H9 (cell line): ENCODE measurements at regions not wholly inside any gene's neighbourhood (a gene's known extent, or its start where the extent isn't known, plus 50 kb on each side); places are given as distances from the start of the nearest gene placed in this dataset.

Experiments
- DNase-seq: peaks from one replicate; pipeline ENCODE4 v3.0.0-alpha.2; 2017
- H2AFZ ChIP-seq: one replicate; pipeline ENCODE4 v1.6.1; 2013; ENCODE audit warnings: mild to moderate bottlenecking, low read length, control low read depth, moderate library complexity
- H2AK5ac ChIP-seq: 2 replicates; pipeline ENCODE4 v1.6.1; 2013; ENCODE audit warnings: low read length, control low read depth, mixed read lengths; ENCODE audit not compliant: insufficient read length
- H2BK120ac ChIP-seq: one replicate; pipeline ENCODE4 v1.6.1; 2013; ENCODE audit warnings: low read depth, mild to moderate bottlenecking, low read length, control low read depth, inconsistent platforms; ENCODE audit not compliant: poor library complexity, severe bottlenecking
- H2BK12ac ChIP-seq: 2 replicates; pipeline ENCODE4 v1.6.1; 2013; ENCODE audit warnings: low read length, control low read depth, mixed read lengths, low read depth; ENCODE audit not compliant: insufficient read length
- H2BK15ac ChIP-seq: 2 replicates; pipeline ENCODE4 v1.6.1; 2013; ENCODE audit warnings: low read depth, low read length, control low read depth
- H2BK20ac ChIP-seq: one replicate; pipeline ENCODE4 v1.6.1; 2013; ENCODE audit warnings: low read depth, mild to moderate bottlenecking, low read length, control low read depth, inconsistent platforms; ENCODE audit not compliant: poor library complexity, severe bottlenecking
- H2BK5ac ChIP-seq: 2 replicates; pipeline ENCODE4 v1.6.1; 2013; ENCODE audit warnings: low read length, control low read depth, mixed read lengths; ENCODE audit not compliant: insufficient read length
- H3K14ac ChIP-seq: 2 replicates; pipeline ENCODE4 v1.6.1; 2013; ENCODE audit warnings: low read length, control low read depth; ENCODE audit not compliant: insufficient read depth
- H3K18ac ChIP-seq: 2 replicates; pipeline ENCODE4 v1.6.1; 2013; ENCODE audit warnings: low read depth, mild to moderate bottlenecking, mixed read lengths, low read length, control low read depth; ENCODE audit not compliant: insufficient read length
- H3K23ac ChIP-seq: 2 replicates; pipeline ENCODE4 v1.6.1; 2013; ENCODE audit warnings: low read length, control low read depth, mixed read lengths, low read depth; ENCODE audit not compliant: insufficient read length
- H3K23me2 ChIP-seq: 2 replicates; pipeline ENCODE4 v1.6.1; 2013; ENCODE audit warnings: low read depth, mild to moderate bottlenecking, mixed read lengths, low read length, control low read depth; ENCODE audit not compliant: insufficient read length, poor library complexity, severe bottlenecking
- H3K27ac ChIP-seq: 2 replicates; pipeline ENCODE4 v1.5.1; 2013; ENCODE audit warnings: low read length, control low read depth, mixed read lengths, low read depth; ENCODE audit not compliant: insufficient read length
- H3K27me3 ChIP-seq: 2 replicates; pipeline ENCODE4 v1.6.1; 2013; ENCODE audit warnings: low read length, control low read depth, inconsistent platforms; ENCODE audit not compliant: insufficient read depth
- H3K4ac ChIP-seq: 2 replicates; pipeline ENCODE4 v1.6.1; 2013; ENCODE audit warnings: low read depth, mild to moderate bottlenecking, control low read depth, inconsistent platforms, low read length, moderate library complexity
- H3K4me1 ChIP-seq: 2 replicates; pipeline ENCODE4 v1.6.1; 2013; ENCODE audit warnings: low read length, control low read depth, inconsistent platforms; ENCODE audit not compliant: insufficient read depth
- H3K4me2 ChIP-seq: 2 replicates; pipeline ENCODE4 v1.6.1; 2013; ENCODE audit warnings: low read length, control low read depth, mixed read lengths; ENCODE audit not compliant: insufficient read length, insufficient read depth
- H3K56ac ChIP-seq: 2 replicates; pipeline ENCODE4 v1.6.1; 2013; ENCODE audit warnings: low read depth, mild to moderate bottlenecking, mixed read lengths, low read length, control low read depth; ENCODE audit not compliant: insufficient read length
- H3K79me1 ChIP-seq: 2 replicates; pipeline ENCODE4 v1.6.1; 2013; ENCODE audit warnings: low read depth, mild to moderate bottlenecking, moderate library complexity, low read length, control low read depth, inconsistent platforms; ENCODE audit not compliant: insufficient read depth, poor library complexity, severe bottlenecking
- H3K79me2 ChIP-seq: 2 replicates; pipeline ENCODE4 v1.6.1; 2013; ENCODE audit warnings: low read length, control low read depth, inconsistent platforms; ENCODE audit not compliant: insufficient read depth
- H3K9ac ChIP-seq: 2 replicates; pipeline ENCODE4 v1.6.1; 2013; ENCODE audit warnings: low read length, control low read depth, mixed read lengths; ENCODE audit not compliant: insufficient read length; ENCODE audit errors: extremely low read depth
- H3K9me3 ChIP-seq: one replicate; pipeline ENCODE4 v1.6.1; 2013; ENCODE audit warnings: low read depth, low read length, inconsistent platforms; ENCODE audit not compliant: control insufficient read depth
- H3T11ph ChIP-seq: one replicate; pipeline ENCODE4 v1.6.1; 2013; ENCODE audit warnings: mild to moderate bottlenecking, low read length, control low read depth, inconsistent platforms
- H4K20me1 ChIP-seq: one replicate; pipeline ENCODE4 v1.6.1; 2013; ENCODE audit not compliant: control insufficient read depth, insufficient read length, insufficient read depth
- H4K5ac ChIP-seq: 2 replicates; pipeline ENCODE4 v1.6.1; 2013; ENCODE audit warnings: low read depth, mild to moderate bottlenecking, mixed read lengths, low read length, control low read depth; ENCODE audit not compliant: insufficient read length
- H4K8ac ChIP-seq: replicated peaks from 2 replicates; pipeline ENCODE4 v1.6.1; 2013; ENCODE audit warnings: low read length, control low read depth, mixed read lengths, low read depth; ENCODE audit not compliant: insufficient read length
- H4K91ac ChIP-seq: 2 replicates; pipeline ENCODE4 v1.6.1; 2013; ENCODE audit warnings: low read depth, mild to moderate bottlenecking, moderate library complexity, mixed read lengths, low read length, control low read depth; ENCODE audit not compliant: insufficient read length
- H3K27ac Mint-ChIP-seq, 3 experiments: 2 replicates in 2 of 3; 3 replicates in 1 of 3; pipeline ENCODE4 v1.8.0; 2020 to 2021; ENCODE audit warnings: mixed read lengths in 3 of 3, mild to moderate bottlenecking in 1 of 3, moderate library complexity in 1 of 3
- H3K27me3 Mint-ChIP-seq: 2 replicates; pipeline ENCODE4 v1.8.0; 2021; ENCODE audit warnings: low read depth, mild to moderate bottlenecking, moderate library complexity, mixed read lengths
- H3K36me3 Mint-ChIP-seq, 3 experiments: 2 replicates in 2 of 3; 3 replicates in 1 of 3; pipeline ENCODE4 v1.8.0; 2020 to 2021; ENCODE audit warnings: low read depth in 3 of 3, mixed read lengths in 3 of 3; ENCODE audit not compliant: insufficient read depth in 1 of 3
- H3K4me1 Mint-ChIP-seq, 2 experiments: 2 replicates each; pipeline ENCODE4 v1.8.0; 2020; ENCODE audit warnings: mixed read lengths in 2 of 2
- H3K4me3 Mint-ChIP-seq, 2 experiments: 2 replicates in 1 of 2; 3 replicates in 1 of 2; pipeline ENCODE4 v1.8.0; 2020 to 2021; ENCODE audit warnings: mild to moderate bottlenecking in 2 of 2, mixed read lengths in 2 of 2, moderate library complexity in 1 of 2
- H3K9me3 Mint-ChIP-seq, 2 experiments: 2 replicates in 1 of 2; 3 replicates in 1 of 2; pipeline ENCODE4 v1.8.0; 2020; ENCODE audit warnings: mild to moderate bottlenecking in 2 of 2, mixed read lengths in 2 of 2, moderate library complexity in 1 of 2
- WGBS: extraction: QIAGEN DNeasy Blood & Tissue Kit; methylation state at CpG from one replicate; pipeline ENCODE4 v1.1.7; 2013; ENCODE audit warnings: missing lambda C conversion rate, low lambda C conversion rate, mixed read lengths; ENCODE audit not compliant: insufficient read length; ENCODE audit errors: extremely low coverage; 5-methylcytosine and 5-hydroxymethylcytosine counted together
- TF ChIP-seq, protein P1 (sequence below): fragments of 200-600 bp; sonication (generic); conservative IDR thresholded peaks from 3 replicates; pipeline ENCODE4 v1.8.0; 2021; ENCODE audit warnings: antibody characterized with exemption, mild to moderate bottlenecking

DNA sequence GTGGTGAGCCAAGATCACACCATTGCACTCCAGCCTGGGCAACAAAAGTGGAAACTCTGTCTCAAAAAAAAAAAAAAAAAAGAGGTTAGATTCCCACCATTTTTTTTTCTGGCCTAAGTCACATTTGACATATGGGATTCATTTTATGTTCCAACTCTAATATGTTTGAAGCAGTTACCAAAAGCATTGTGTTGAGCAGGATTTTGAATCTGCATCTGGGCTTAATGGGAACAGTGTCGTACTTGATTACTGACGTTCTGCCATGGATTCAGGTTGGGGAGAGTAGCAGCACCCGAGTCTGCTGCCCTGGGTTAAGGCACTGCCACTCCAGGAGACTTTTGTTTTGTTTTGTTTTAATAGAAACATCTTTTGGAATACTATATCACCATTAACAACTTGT, 348.7 kb upstream of the TBL1XR1 start:
- Histone ChIP-seq H3K27ac (no peak overlapping the region), H3K14ac (no peak overlapping the region), H4K5ac (no peak overlapping the region), H2AFZ (no peak overlapping the region), H3K18ac (no peak overlapping the region), H4K20me1 (no peaks in the 10 kb centered on the region), H2AK5ac (no peak overlapping the region), H2BK5ac (no peak overlapping the region), H3K4me1 (no peaks in the 10 kb centered on the region; the same call in 1 of the 2 replicates), H3K4ac (no peak overlapping the region), H3K9ac (no peak overlapping the region), H3K79me2 (no peaks in the 10 kb centered on the region), H3K4me2 (no peak overlapping the region), H3T11ph (no peak overlapping the region), H4K8ac (no peak overlapping the region), H3K27me3 (no peaks in the 10 kb centered on the region), H3K79me1 (no peaks in the 10 kb centered on the region), H2BK20ac (no peak overlapping the region), H3K56ac (no peak overlapping the region), H2BK120ac (no peak overlapping the region), H2BK12ac (no peak overlapping the region), H4K91ac (no peak overlapping the region), H2BK15ac (no peak overlapping the region), H3K23ac (no peak overlapping the region), H3K23me2 (no peaks in the 10 kb centered on the region), H3K9me3 (no peaks in the 10 kb centered on the region)
- no peaks in the 10 kb centered on the region; a peak in 1 of 7 replicates for H3K36me3 Mint-ChIP-seq
- no peak overlapping the region for H3K4me3 Mint-ChIP-seq
- TF ChIP-seq, protein P1, sequence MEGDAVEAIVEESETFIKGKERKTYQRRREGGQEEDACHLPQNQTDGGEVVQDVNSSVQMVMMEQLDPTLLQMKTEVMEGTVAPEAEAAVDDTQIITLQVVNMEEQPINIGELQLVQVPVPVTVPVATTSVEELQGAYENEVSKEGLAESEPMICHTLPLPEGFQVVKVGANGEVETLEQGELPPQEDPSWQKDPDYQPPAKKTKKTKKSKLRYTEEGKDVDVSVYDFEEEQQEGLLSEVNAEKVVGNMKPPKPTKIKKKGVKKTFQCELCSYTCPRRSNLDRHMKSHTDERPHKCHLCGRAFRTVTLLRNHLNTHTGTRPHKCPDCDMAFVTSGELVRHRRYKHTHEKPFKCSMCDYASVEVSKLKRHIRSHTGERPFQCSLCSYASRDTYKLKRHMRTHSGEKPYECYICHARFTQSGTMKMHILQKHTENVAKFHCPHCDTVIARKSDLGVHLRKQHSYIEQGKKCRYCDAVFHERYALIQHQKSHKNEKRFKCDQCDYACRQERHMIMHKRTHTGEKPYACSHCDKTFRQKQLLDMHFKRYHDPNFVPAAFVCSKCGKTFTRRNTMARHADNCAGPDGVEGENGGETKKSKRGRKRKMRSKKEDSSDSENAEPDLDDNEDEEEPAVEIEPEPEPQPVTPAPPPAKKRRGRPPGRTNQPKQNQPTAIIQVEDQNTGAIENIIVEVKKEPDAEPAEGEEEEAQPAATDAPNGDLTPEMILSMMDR, result no peak
- H3K27ac Mint-ChIP-seq, result no peak overlapping the region
- H3K27me3 Mint-ChIP-seq, result no peaks in the 10 kb centered on the region
- DNase-seq, result no peak
- no peaks in the 10 kb centered on the region for H3K9me3 Mint-ChIP-seq
- peaks cover 11 to 12% of the 10 kb centered on the region in 2 experiments for H3K4me1 Mint-ChIP-seq
- WGBS, result no CpG with 5 or more reads among the region's 3 CpGs
